GM12864 (cell line): ENCODE measurements at regions not wholly inside any gene's neighbourhood (a gene's known extent, or its start where the extent isn't known, plus 50 kb on each side); places are given as distances from the start of the nearest gene placed in this dataset.
"Not testable (repeated sequence)": the region's sequence is repeated elsewhere in the genome, so short reads cannot be mapped to it uniquely, and the experiment has no call there.

Experiments
- DNase-seq: peaks from one replicate; pipeline ENCODE4 v3.0.0-alpha.2; 2011; ENCODE audit warnings: low read depth
- H3K4me3 ChIP-seq: 2 replicates; pipeline ENCODE4 v1.5.1; 2011; ENCODE audit warnings: mild to moderate bottlenecking, low read depth, low read length, control low read depth
- TF ChIP-seq, protein P1 (sequence below): IDR thresholded peaks from 2 replicates; pipeline ENCODE4 v1.5.1; 2011; ENCODE audit warnings: low read depth, mild to moderate bottlenecking, moderate library complexity, low read length, control low read depth, inconsistent platforms; ENCODE audit errors: missing control alignments

DNA sequence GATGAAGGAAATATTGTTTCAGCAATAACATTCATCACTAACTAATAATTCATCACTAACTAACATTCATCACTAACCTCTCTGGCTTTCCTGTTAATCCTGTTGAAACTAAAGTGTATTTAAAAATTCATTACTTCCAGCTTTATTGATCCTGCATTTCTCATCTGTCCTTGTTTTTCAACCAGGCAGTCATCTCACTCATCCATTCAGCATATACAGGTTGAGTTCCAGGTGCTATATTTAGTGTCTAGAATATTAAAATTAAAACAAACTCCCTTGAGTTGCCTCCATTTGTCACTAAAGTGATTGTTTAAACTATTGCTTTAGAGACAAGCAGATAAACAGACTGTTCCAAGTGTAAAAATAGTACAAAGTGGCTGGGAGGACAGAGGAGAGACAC lies 58.1 kb downstream of the ATXN7L3B start:
- DNase-seq: no peak
- no peak overlapping the region for H3K4me3 ChIP-seq
- TF ChIP-seq, protein P1, sequence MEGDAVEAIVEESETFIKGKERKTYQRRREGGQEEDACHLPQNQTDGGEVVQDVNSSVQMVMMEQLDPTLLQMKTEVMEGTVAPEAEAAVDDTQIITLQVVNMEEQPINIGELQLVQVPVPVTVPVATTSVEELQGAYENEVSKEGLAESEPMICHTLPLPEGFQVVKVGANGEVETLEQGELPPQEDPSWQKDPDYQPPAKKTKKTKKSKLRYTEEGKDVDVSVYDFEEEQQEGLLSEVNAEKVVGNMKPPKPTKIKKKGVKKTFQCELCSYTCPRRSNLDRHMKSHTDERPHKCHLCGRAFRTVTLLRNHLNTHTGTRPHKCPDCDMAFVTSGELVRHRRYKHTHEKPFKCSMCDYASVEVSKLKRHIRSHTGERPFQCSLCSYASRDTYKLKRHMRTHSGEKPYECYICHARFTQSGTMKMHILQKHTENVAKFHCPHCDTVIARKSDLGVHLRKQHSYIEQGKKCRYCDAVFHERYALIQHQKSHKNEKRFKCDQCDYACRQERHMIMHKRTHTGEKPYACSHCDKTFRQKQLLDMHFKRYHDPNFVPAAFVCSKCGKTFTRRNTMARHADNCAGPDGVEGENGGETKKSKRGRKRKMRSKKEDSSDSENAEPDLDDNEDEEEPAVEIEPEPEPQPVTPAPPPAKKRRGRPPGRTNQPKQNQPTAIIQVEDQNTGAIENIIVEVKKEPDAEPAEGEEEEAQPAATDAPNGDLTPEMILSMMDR: no peak

GRCh38 chr12:74598819-74599218 lies 61.2 kb downstream of the ATXN7L3B start:
- no peak for DNase-seq
- TF ChIP-seq, protein P1: no peak
- H3K4me3 ChIP-seq: no peak overlapping the region

GRCh38 chr12:74599932-74600331 lies 62.3 kb downstream of the ATXN7L3B start:
- TF ChIP-seq, protein P1: no peak
- no peak overlapping the region for H3K4me3 ChIP-seq
- no peak for DNase-seq

DNA sequence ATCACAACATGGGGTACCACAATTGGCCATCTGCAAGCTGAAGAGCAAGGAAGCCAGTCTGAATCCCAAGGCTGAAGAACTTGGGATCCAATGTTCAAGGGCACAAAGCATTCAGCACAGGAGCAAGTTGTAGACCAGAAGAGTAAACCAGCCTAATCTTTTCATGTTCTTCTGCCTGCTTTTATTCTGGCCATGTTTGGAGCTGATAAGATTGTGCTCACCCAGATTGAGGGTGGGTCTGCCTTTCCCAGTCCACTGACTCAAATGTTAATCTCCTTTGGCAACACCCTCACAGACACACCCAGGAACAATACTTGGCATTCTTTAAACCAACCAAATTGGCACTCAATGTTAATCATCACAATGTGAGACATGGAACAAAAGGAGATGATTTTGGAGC lies 63.2 kb downstream of the ATXN7L3B start:
- not testable (repeated sequence) for H3K4me3 ChIP-seq, DNase-seq

DNA sequence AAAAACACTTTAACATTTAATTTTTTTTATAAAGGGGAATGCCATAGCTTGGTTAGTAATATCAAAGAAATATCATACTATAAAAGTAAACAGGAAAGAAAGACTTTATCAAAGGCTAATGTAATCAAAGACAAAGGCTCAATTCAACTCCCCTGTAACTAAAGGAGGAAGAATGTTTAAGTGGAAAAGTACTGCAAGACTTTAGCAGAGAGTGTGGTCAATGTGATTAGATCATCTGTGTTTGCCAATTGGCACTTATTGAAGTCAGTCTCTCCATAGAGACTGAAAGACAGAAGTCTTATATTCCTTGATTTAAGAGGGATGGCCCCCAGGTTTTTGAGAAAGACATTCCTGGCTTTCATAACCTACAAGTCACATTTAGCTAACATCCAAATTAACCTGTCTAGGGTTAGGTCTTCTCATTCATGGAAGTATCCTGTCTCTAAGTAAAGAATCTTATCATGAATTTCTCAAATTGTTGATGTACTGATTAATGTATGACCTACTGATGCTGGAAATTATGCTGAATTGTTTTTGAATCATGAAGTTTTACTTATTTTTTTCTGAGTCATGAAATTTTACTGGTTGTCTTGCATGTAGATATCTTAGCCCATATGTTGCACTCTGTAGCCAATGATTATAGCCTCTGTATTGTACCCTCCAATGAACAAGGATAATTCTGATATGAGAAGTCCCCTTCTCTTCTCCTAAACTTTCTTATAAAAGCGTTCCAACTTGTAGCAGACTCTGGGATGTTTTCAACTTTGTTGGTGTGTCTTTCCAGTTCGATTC lies 65.4 kb downstream of the ATXN7L3B start:
- H3K4me3 ChIP-seq: no peak overlapping the region
- DNase-seq: no peak
- TF ChIP-seq, protein P1: no peak

- H3K4me3 ChIP-seq: no peak overlapping the region
- no peak for DNase-seq
- TF ChIP-seq, protein P1: no peak
Measured at GRCh38 chr12:74608231-74608775, 70.7 kb downstream of the ATXN7L3B start.

DNA sequence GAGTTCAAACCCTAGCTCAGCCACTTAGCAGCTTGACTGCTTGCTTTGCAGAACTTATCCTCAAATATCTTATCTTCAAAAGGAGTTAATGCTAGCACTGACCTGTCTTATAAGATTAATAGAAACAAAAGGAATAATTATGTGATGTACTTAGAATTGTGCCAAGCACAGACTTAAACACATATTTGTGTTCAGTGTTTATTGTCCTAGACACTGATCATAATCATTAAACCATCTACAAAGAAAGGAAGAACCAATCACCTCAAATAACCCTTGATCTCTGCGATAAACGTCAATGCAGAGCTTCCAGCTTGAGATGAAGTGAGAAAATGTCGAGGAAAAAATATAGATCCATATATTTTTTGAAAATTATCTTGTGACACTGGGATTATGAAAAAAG lies 73.1 kb downstream of the ATXN7L3B start:
- no peak overlapping the region for H3K4me3 ChIP-seq
- no peak for DNase-seq
- TF ChIP-seq, protein P1: no peak
